OCI-LY3 (cell line): ENCODE measurements at regions not wholly inside any gene's neighbourhood (a gene's known extent, or its start where the extent isn't known, plus 50 kb on each side); places are given as distances from the start of the nearest gene placed in this dataset.

Source experiments
- H2AFZ ChIP-seq: fragments of 200-600, 300-600 bp; shearing (Covaris generic); 2 replicates; pipeline ENCODE4 v1.6.0; 2014; ENCODE audit warnings: antibody characterized with exemption, low read depth, low read length
- H3K27ac ChIP-seq: fragments of 200-600, 300-600 bp; sonication (generic); 2 replicates; pipeline ENCODE4 v1.5.1; 2014; ENCODE audit warnings: mild to moderate bottlenecking, low read length, moderate library complexity, mixed read lengths
- H3K27me3 ChIP-seq: fragments of 200-600, 300-600 bp; sonication (generic); 2 replicates; pipeline ENCODE4 v1.6.1; 2014; ENCODE audit warnings: low read depth, low read length, mixed read lengths
- H3K36me3 ChIP-seq: fragments of 200-600, 300-600 bp; sonication (generic); replicated peaks from 2 replicates; pipeline ENCODE3; 2014; ENCODE audit warnings: low read depth, low read length, mixed read lengths
- H3K4me1 ChIP-seq: fragments of 300-600, 200-600 bp; sonication (generic); 2 replicates; pipeline ENCODE4 v1.6.1; 2014; ENCODE audit warnings: low read length, mixed read lengths
- H3K4me2 ChIP-seq: fragments of 200-600, 300-600 bp; sonication (generic); 2 replicates; pipeline ENCODE4 v1.6.1; 2014; ENCODE audit warnings: low read length, mixed read lengths
- H3K4me3 ChIP-seq: fragments of 300-600, 200-600 bp; sonication (generic); 2 replicates; pipeline ENCODE4 v1.5.1; 2014; ENCODE audit warnings: antibody characterized with exemption, mild to moderate bottlenecking, low read length, moderate library complexity
- H3K79me2 ChIP-seq: fragments of 300-600, 200-600 bp; shearing (Covaris generic); 2 replicates; pipeline ENCODE4 v1.6.1; 2014; ENCODE audit warnings: mild to moderate bottlenecking, low read length, mixed read lengths
- H3K9ac ChIP-seq: fragments of 300-600, 200-600 bp; shearing (Covaris generic); 2 replicates; pipeline ENCODE4 v1.6.0; 2014; ENCODE audit warnings: mild to moderate bottlenecking, low read length, moderate library complexity
- H3K9me3 ChIP-seq: fragments of 200-600, 300-600 bp; shearing (Covaris generic); 2 replicates; pipeline ENCODE4 v1.6.1; 2014; ENCODE audit warnings: low read length, mixed read lengths; ENCODE audit not compliant: insufficient read depth
- H4K20me1 ChIP-seq: fragments of 200-600, 300-600 bp; sonication (generic); 2 replicates; pipeline ENCODE4 v1.6.1; 2016; ENCODE audit warnings: low read length, mixed read lengths; ENCODE audit not compliant: insufficient read depth
- CTCF ChIP-seq: fragments of 200-600, 300-600 bp; sonication (generic); IDR thresholded peaks from 2 replicates; pipeline ENCODE4 v1.5.1; 2014; ENCODE audit warnings: antibody characterized with exemption, low read length, low read depth
- EZH2phosphoT487 ChIP-seq: fragments of 200-600 bp; shearing (Covaris generic); IDR thresholded peaks from 2 replicates; pipeline ENCODE4 v1.6.1; 2018; ENCODE audit warnings: antibody characterized with exemption, mixed run types, low read depth

- Histone ChIP-seq H3K4me1 (no peaks in the 10 kb centered on the region), H3K36me3 (no peaks in the 10 kb centered on the region), H3K9me3 (no peaks in the 10 kb centered on the region), H2AFZ (no peak overlapping the region), H4K20me1 (no peaks in the 10 kb centered on the region), H3K4me3 (no peak overlapping the region), H3K9ac (no peak overlapping the region), H3K27me3 (peaks cover 56% of the 10 kb centered on the region), H3K4me2 (no peak overlapping the region), H3K79me2 (no peaks in the 10 kb centered on the region), H3K27ac (no peak overlapping the region)
- no peak for TF ChIP-seq CTCF
Measured at GRCh38 chr15:88337993-88338392, 81.5 kb upstream of the NTRK3 start.

GRCh38 chr15:88335074-88335473, 78.5 kb upstream of the NTRK3 start:
- no peak overlapping the region for H3K9ac ChIP-seq
- no peaks in the 10 kb centered on the region for H3K36me3 ChIP-seq
- peaks cover 2% of the 10 kb centered on the region; the same call in 1 of the 2 replicates for H3K4me1 ChIP-seq
- H2AFZ ChIP-seq, result no peak overlapping the region
- no peaks in the 10 kb centered on the region for H4K20me1 ChIP-seq
- no peaks in the 10 kb centered on the region for H3K79me2 ChIP-seq
- TF ChIP-seq CTCF (no peak), EZH2phosphoT487 (no peak)
- H3K4me3 ChIP-seq, result no peak overlapping the region
- H3K9me3 ChIP-seq, result no peaks in the 10 kb centered on the region
- peaks cover 42% of the 10 kb centered on the region for H3K27me3 ChIP-seq
- H3K4me2 ChIP-seq, result no peak overlapping the region
- H3K27ac ChIP-seq, result no peak overlapping the region

- no peak for TF ChIP-seq CTCF
- TF ChIP-seq EZH2phosphoT487, result no peak
Measured at GRCh38 chr15:88334436-88334835, 77.9 kb upstream of the NTRK3 start.

GRCh38 chr15:88331291-88331690, 74.8 kb upstream of the NTRK3 start:
- Histone ChIP-seq H3K9me3 (no peaks in the 10 kb centered on the region), H3K79me2 (no peaks in the 10 kb centered on the region), H3K4me1 (peaks cover 2% of the 10 kb centered on the region; the same call in 1 of the 2 replicates), H3K9ac (no peak overlapping the region; the same call in 1 of the 2 replicates), H3K4me2 (peak overlapping the region; percentile 54), H3K36me3 (no peaks in the 10 kb centered on the region), H2AFZ (peak overlapping the region; percentile 94), H3K27me3 (peaks cover 24% of the 10 kb centered on the region), H3K4me3 (peak overlapping the region; percentile 35), H4K20me1 (no peaks in the 10 kb centered on the region), H3K27ac (no peak overlapping the region)
- TF ChIP-seq CTCF (peak; percentile 93), EZH2phosphoT487 (no peak)

More at GRCh38 chr15:88334436-88334835, 77.9 kb upstream of the NTRK3 start:
- Histone ChIP-seq H3K79me2 (no peaks in the 10 kb centered on the region), H3K4me3 (no peak overlapping the region), H3K27me3 (peaks cover 35% of the 10 kb centered on the region), H3K27ac (no peak overlapping the region), H3K9me3 (no peaks in the 10 kb centered on the region), H3K4me1 (peaks cover 2% of the 10 kb centered on the region; the same call in 1 of the 2 replicates), H3K36me3 (no peaks in the 10 kb centered on the region), H3K9ac (no peak overlapping the region), H3K4me2 (no peak overlapping the region), H2AFZ (no peak overlapping the region), H4K20me1 (no peaks in the 10 kb centered on the region)
